BLaER1 treated with 17β-estradiol and CSF1 and Interleukin-3, amounts not matched to agents 10 nM and 100 nM (cell line): ENCODE measurements at regions not wholly inside any gene's neighbourhood (a gene's known extent, or its start where the extent isn't known, plus 50 kb on each side); places are given as distances from the start of the nearest gene placed in this dataset.

Experiments used
- H3K27ac ChIP-seq, 11 experiments: shearing (Covaris generic); formaldehyde crosslinking; 2 replicates each; pipeline ENCODE4 v1.8.1; 2022
- H3K27me3 ChIP-seq, 11 experiments: shearing (Covaris generic); formaldehyde crosslinking; 2 replicates each; pipeline ENCODE4 v1.8.1; 2022
- H3K36me3 ChIP-seq, 11 experiments: shearing (Covaris generic); formaldehyde crosslinking; 2 replicates each; pipeline ENCODE4 v1.8.1; 2022
- H3K4me1 ChIP-seq, 10 experiments: shearing (Covaris generic); formaldehyde crosslinking; 2 replicates each; pipeline ENCODE4 v1.8.1; 2022
- H3K4me2 ChIP-seq, 11 experiments: shearing (Covaris generic); formaldehyde crosslinking; 2 replicates each; pipeline ENCODE4 v1.8.1; 2022
- H3K4me3 ChIP-seq, 10 experiments: shearing (Covaris generic); formaldehyde crosslinking; 2 replicates each; pipeline ENCODE4 v1.8.1; 2022
- H3K9ac ChIP-seq, 11 experiments: shearing (Covaris generic); formaldehyde crosslinking; 2 replicates each; pipeline ENCODE4 v1.8.1; 2022
- H3K9me3 ChIP-seq, 11 experiments: shearing (Covaris generic); formaldehyde crosslinking; replicated peaks in 1 of 11; 2 replicates each; pipeline ENCODE4 v1.8.1; 2022
- H4K20me1 ChIP-seq, 11 experiments: shearing (Covaris generic); formaldehyde crosslinking; 2 replicates each; pipeline ENCODE4 v1.8.1; 2022
- Cebpa-rat ChIP-seq, 11 experiments: shearing (Covaris generic); IDR thresholded peaks; 2 replicates each; pipeline ENCODE4 v1.8.1; 2022

GRCh38 chr1:216847397-216848036, 124.3 kb upstream of the ESRRG start:
- Histone ChIP-seq H3K4me1 (no peaks in the 10 kb centered on the region), H3K27ac (no peak overlapping the region), H3K27me3 (no peaks in the 10 kb centered on the region), H3K9ac (no peak overlapping the region), H3K4me3 (no peak overlapping the region), H3K36me3 (no peaks in the 10 kb centered on the region), H3K9me3 (no peaks in the 10 kb centered on the region), H3K4me2 (no peak overlapping the region), H4K20me1 (no peaks in the 10 kb centered on the region)
- TF ChIP-seq Cebpa-rat (IDR thresholded peaks at IDR 0.05) = no peak

GRCh38 chr1:216846339-216846738, 123.1 kb upstream of the ESRRG start:
- no peaks in the 10 kb centered on the region for H4K20me1 ChIP-seq
- no peaks in the 10 kb centered on the region for H3K9me3 ChIP-seq
- H3K36me3 ChIP-seq = no peaks in the 10 kb centered on the region
- H3K27ac ChIP-seq = no peak overlapping the region
- no peak overlapping the region for H3K4me3 ChIP-seq
- H3K4me1 ChIP-seq = no peaks in the 10 kb centered on the region
- H3K4me2 ChIP-seq = no peak overlapping the region
- TF ChIP-seq Cebpa-rat (IDR thresholded peaks at IDR 0.05) = no peak
- H3K27me3 ChIP-seq = no peaks in the 10 kb centered on the region
- no peak overlapping the region for H3K9ac ChIP-seq

- no peak overlapping the region for H3K4me2 ChIP-seq
Measured at GRCh38 chr1:216843409-216843808, 120.2 kb upstream of the ESRRG start.

GRCh38 chr1:216841165-216841564, 117.9 kb upstream of the ESRRG start:
- H3K9ac ChIP-seq = no peak overlapping the region
- no peaks in the 10 kb centered on the region for H3K36me3 ChIP-seq
- H4K20me1 ChIP-seq = no peaks in the 10 kb centered on the region
- TF ChIP-seq Cebpa-rat (IDR thresholded peaks at IDR 0.05) = no peak
- H3K9me3 ChIP-seq = no peaks in the 10 kb centered on the region
- no peak overlapping the region for H3K27ac ChIP-seq
- H3K4me1 ChIP-seq = no peaks in the 10 kb centered on the region
- no peaks in the 10 kb centered on the region for H3K27me3 ChIP-seq
- no peak overlapping the region for H3K4me2 ChIP-seq
- H3K4me3 ChIP-seq = no peak overlapping the region

More at GRCh38 chr1:216843409-216843808, 120.2 kb upstream of the ESRRG start:
- Histone ChIP-seq H3K4me3 (no peak overlapping the region), H3K27ac (no peak overlapping the region), H3K4me1 (no peaks in the 10 kb centered on the region), H4K20me1 (no peaks in the 10 kb centered on the region), H3K36me3 (no peaks in the 10 kb centered on the region), H3K9ac (no peak overlapping the region), H3K9me3 (no peaks in the 10 kb centered on the region), H3K27me3 (no peaks in the 10 kb centered on the region)
- no peak for TF ChIP-seq Cebpa-rat (IDR thresholded peaks at IDR 0.05)

GRCh38 chr1:216836316-216836715, 113.1 kb upstream of the ESRRG start:
- Histone ChIP-seq H3K36me3 (no peaks in the 10 kb centered on the region), H3K27me3 (no peaks in the 10 kb centered on the region), H4K20me1 (no peaks in the 10 kb centered on the region), H3K4me1 (0 out of 20 replicates have a peak, but pooled peaks cover 0 to under 1% (median 0%) of the 10 kb centered on the region in 10 experiments), H3K9me3 (no peaks in the 10 kb centered on the region), H3K4me2 (no peak overlapping the region), H3K9ac (no peak overlapping the region), H3K27ac (no peak overlapping the region), H3K4me3 (no peak overlapping the region)
- no peak for TF ChIP-seq Cebpa-rat (IDR thresholded peaks at IDR 0.05)

GRCh38 chr1:216833509-216833908, 110.3 kb upstream of the ESRRG start:
- H3K27ac ChIP-seq = no peak overlapping the region
- no peaks in the 10 kb centered on the region for H3K27me3 ChIP-seq
- no peak overlapping the region for H3K4me3 ChIP-seq
- H3K36me3 ChIP-seq = no peaks in the 10 kb centered on the region
- no peak overlapping the region for H3K9ac ChIP-seq
- peaks cover 0 to 8% (median 0%) of the 10 kb centered on the region in 10 experiments; a peak in 3 of 20 replicates for H3K4me1 ChIP-seq
- TF ChIP-seq Cebpa-rat (IDR thresholded peaks at IDR 0.05) = no peak
- no peaks in the 10 kb centered on the region for H4K20me1 ChIP-seq
- H3K9me3 ChIP-seq = no peaks in the 10 kb centered on the region
- no peak overlapping the region for H3K4me2 ChIP-seq

- Histone ChIP-seq H3K36me3 (no peaks in the 10 kb centered on the region), H3K9me3 (no peaks in the 10 kb centered on the region), H3K4me1 (peaks cover 0 to 8% (median 0%) of the 10 kb centered on the region in 10 experiments; a peak in 3 of 20 replicates), H3K27me3 (no peaks in the 10 kb centered on the region), H4K20me1 (no peaks in the 10 kb centered on the region), H3K27ac (no peak overlapping the region), H3K4me3 (no peak overlapping the region), H3K4me2 (no peak overlapping the region), H3K9ac (no peak overlapping the region)
- TF ChIP-seq Cebpa-rat (IDR thresholded peaks at IDR 0.05) = no peak
Measured at GRCh38 chr1:216832192-216832591, 109.0 kb upstream of the ESRRG start.

GRCh38 chr1:216830424-216831210, 107.4 kb upstream of the ESRRG start:
- Histone ChIP-seq H3K27ac (no peak overlapping the region), H3K4me1 (peaks cover 0 to 8% (median 0%) of the 10 kb centered on the region in 10 experiments; a peak in 3 of 20 replicates), H3K9ac (no peak overlapping the region), H3K36me3 (no peaks in the 10 kb centered on the region), H3K4me3 (no peak overlapping the region), H3K27me3 (no peaks in the 10 kb centered on the region), H4K20me1 (no peaks in the 10 kb centered on the region), H3K4me2 (peak overlapping the region in 2 of 11 experiments; percentile 19 to 27; a peak in 2 of 22 replicates), H3K9me3 (no peaks in the 10 kb centered on the region)
- TF ChIP-seq Cebpa-rat (IDR thresholded peaks at IDR 0.05) = no peak

GRCh38 chr1:216827251-216827650, 104.0 kb upstream of the ESRRG start:
- Histone ChIP-seq H3K4me3 (no peak overlapping the region), H3K4me1 (peaks cover 0 to 8% (median 0%) of the 10 kb centered on the region in 10 experiments; a peak in 3 of 20 replicates), H3K36me3 (no peaks in the 10 kb centered on the region), H3K27ac (no peak overlapping the region), H3K9me3 (no peaks in the 10 kb centered on the region), H4K20me1 (no peaks in the 10 kb centered on the region), H3K9ac (no peak overlapping the region), H3K4me2 (no peak overlapping the region), H3K27me3 (no peaks in the 10 kb centered on the region)
- TF ChIP-seq Cebpa-rat (IDR thresholded peaks at IDR 0.05) = no peak
